Daoy (cell line): ENCODE measurements at regions not wholly inside any gene's neighbourhood (a gene's known extent, or its start where the extent isn't known, plus 50 kb on each side); places are given as distances from the start of the nearest gene placed in this dataset.
"Not testable (repeated sequence)": the region's sequence is repeated elsewhere in the genome, so short reads cannot be mapped to it uniquely, and the experiment has no call there.

Experiments used
- DNase-seq: peaks from one replicate; pipeline ENCODE4 v3.0.0-alpha.2; 2015; ENCODE audit warnings: low read depth

- DNase-seq = no peak
Measured at GRCh38 chrX:465418-466215, 78.9 kb upstream of the PPP2R3B start.

DNA sequence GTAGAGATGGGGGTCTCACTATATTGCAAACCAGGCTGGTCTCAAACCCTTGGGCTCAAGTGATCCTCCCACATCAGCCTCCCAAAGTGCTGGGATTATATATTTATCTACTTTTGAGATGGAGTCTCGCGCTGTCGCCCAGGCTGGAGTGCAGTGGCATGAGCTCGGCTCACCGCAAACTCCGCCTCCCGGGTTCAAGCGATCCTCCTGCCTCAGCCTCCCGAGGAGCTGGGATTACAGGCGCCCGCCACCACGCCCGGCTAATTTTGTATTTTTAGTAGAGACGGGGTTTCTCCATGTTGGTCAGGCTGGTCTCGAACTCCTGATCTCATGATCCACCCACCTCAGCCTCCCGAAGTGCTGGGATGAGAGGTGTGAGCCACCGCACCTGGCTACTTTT is 80.1 kb upstream of the PPP2R3B start:
- not testable (repeated sequence) for DNase-seq

GRCh38 chrX:467686-468085 is 81.0 kb upstream of the PPP2R3B start:
- not testable (repeated sequence) for DNase-seq

DNA sequence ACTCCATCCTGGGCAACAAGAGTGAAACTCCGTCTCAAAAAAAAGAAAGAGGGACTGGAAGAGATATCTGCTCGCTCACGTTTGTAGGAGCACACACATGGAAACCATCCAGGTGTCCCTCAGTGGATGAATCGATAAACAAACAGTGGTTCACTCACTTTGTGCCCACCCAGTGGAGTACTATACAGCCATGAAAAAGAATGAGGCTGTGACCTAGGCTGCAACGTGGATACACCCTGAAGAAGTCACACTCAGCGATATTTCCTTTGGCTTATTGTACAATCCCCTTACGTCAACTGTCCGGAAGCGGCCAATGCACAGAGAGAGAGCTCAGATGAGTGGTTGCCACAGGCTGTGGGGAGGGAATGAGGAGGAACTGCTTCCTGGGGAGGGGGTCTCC is 82.3 kb upstream of the PPP2R3B start:
- no peak for DNase-seq

- no peak for DNase-seq
Measured at GRCh38 chrX:470686-471085, 84.0 kb upstream of the PPP2R3B start.

DNA sequence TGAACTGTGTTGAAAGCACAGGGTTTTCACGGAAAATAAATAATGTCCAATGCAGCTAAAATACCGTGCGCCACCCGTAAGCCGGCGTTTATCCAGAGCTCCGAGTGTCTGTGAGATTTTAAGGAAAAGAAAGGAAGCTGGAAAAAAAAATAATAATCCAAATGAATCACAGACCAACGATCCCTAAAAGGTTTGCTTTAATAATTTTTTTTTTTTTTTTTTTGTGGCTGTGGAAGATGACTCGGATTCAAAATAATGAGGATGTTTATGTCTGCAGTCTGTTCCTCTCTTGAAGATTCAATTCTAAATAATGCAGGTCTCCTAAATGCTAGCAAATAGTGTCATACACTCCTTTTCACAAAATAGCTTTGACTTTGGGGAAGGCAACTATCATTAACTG is 84.6 kb upstream of the PPP2R3B start:
- DNase-seq = no peak

DNA sequence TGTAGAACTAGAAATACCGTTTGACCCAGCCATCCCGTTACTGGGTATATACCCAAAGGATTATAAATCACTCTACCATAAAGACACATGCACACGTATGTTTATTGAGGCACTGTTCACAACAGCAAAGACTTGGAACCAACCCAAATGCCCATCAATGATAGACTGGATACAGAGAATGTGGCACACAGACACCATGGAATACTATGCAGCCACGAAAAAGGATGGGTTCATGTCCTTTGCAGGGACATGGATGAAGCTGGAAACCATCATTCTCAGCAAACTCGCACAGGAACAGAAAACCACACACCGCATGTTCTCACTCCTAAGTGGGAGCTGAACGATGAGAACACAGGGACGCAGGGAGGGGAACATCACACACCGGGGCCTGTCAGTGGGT is 85.6 kb upstream of the PPP2R3B start:
- DNase-seq = not testable (repeated sequence)

DNA sequence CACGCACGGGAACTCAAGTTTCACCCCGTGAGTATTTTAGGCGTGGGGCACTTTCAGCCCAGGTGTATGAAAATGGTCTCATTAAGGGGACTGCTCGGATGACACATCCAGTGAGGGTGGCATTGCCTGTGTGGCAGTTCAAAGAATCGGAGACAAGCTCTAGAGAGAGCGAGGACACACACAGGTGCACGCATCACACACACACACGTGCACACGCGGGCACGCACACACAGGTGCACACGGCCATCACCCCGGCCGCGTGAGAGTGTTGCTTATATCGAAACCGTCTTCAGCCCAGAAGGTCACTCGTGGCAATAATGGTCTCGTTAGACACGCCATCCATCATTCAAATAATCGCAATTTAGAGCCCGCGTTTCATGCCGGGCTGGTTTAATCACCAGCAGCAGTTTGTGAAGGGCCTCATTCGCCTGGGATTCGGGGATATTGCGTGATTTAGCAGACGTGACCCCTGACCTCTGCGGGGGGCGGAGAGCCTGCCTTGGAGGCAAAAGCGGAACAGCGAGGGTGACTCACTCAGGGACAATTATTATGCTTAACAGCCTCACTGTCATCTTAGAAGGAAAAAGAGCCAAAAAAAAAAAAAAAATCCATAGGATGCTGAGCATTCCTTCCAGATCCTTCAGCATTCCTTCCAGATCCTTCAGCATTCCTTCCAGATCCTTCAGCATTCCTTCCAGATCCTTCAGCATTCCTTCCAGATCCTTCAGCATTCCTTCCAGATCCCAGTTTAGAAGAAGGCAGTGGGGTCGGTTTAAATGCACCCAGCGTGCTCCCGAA is 89.4 kb upstream of the PPP2R3B start:
- DNase-seq = peak; percentile 78

- DNase-seq = no peak
Measured at GRCh38 chrX:476724-477075, 90.0 kb upstream of the PPP2R3B start.

- no peak for DNase-seq
Measured at GRCh38 chrX:477441-478012, 90.8 kb upstream of the PPP2R3B start.

- no peak for DNase-seq
Measured at GRCh38 chrX:479273-479981, 92.7 kb upstream of the PPP2R3B start.

DNA sequence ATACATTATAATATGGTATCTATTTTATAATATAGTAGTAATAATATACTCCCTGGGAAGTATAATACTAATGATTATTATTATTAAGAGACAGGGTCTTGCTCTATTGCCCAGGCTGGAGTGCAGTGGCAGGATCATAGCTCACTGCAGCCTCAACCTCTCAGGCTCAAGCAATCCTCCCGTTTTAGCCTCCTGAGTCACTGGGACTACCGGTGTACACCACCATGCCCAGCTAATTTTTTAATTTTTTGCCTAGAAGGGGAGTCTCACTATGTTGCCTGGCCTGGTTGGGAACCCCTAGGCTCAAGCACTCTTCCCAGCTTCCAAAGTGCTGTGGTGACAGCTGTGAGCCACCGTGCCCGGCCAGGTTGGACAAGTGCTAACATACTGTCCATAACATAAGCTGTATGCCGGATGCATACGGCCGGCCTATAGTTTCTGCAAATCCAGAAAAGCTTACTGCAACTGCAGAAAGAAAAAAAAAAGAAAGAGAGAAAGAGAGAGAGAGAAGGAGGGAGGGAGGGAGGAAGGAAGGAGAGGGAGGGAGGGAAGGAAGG is 94.2 kb upstream of the PPP2R3B start:
- no peak for DNase-seq

GRCh38 chrX:482192-482701 is 95.5 kb upstream of the PPP2R3B start:
- peak; percentile 62 for DNase-seq

DNA sequence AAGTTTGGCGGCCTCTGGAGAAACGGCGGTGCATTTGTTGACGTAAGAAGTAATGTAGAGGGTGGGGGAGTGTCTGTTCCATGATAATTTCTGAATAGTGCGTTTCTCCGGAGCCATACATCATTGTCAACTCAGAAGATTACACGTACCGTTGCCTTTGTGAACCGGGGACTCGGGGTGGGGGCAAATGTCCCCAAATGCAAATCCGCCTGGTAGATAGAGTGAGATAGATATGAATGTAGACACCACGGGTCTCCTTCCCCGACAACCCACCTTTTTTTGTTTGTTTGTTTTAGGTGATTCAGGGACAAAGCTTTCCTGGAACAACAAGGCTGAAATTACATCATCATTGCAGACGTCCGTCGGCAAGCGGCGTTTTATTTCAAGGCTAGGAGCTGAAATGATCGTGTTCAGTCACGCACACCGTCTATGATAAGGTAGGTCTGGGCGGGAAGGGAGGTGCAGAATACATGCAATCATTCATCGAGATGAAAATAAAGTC is 96.0 kb upstream of the PPP2R3B start:
- DNase-seq = peak; percentile 72

- no peak for DNase-seq
Measured at GRCh38 chrX:485368-485767, 98.7 kb upstream of the PPP2R3B start.

- no peak for DNase-seq
Measured at GRCh38 chrX:486325-486724, 99.6 kb upstream of the PPP2R3B start.

- no peak for DNase-seq
Measured at GRCh38 chrX:487836-488235, 101.1 kb upstream of the PPP2R3B start.

- no peak for DNase-seq
Measured at GRCh38 chrX:489820-490219, 103.1 kb upstream of the PPP2R3B start.

GRCh38 chrX:497186-498014 is 110.7 kb upstream of the PPP2R3B start:
- DNase-seq = peak; percentile 21

DNA sequence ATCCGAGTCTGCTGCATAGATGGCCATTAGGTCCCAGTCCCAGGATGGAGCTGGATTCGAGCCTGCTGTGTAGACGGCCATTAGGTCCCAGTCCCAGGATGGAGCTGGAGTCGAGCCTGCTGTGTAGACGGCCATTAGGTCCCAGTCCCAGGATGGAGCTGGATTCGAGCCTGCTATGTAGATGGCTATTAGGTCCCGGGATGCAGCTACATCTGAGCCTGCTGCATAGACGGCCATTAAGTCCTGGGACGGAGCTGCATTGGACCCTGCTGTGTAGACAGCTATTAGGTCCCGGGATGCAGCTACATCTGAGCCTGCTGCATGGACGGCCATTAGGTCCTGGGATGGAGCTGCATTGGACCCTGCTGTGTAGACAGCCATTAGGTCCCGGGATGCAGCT is 112.2 kb upstream of the PPP2R3B start:
- not testable (repeated sequence) for DNase-seq
